ENCODE measurements at regions not wholly inside any gene's neighbourhood (a gene's known extent, or its start where the extent isn't known, plus 50 kb on each side); places are given as distances from the start of the nearest gene placed in this dataset.

- H3K4ac ChIP-seq (ENCODE audit: low read depth, low read length): no peak overlapping the region
- no peak overlapping the region for H3K56ac ChIP-seq (ENCODE audit: insufficient read length, low read depth, low read length)
- Mint-ChIP-seq H3K27ac (peak overlapping the region in 1 of 3 experiments; percentile 6; a peak in 1 of 7 replicates), H3K4me3 (no peak overlapping the region), H3K27me3 (ENCODE audit: low read depth) (peaks cover 11% of the 10 kb centered on the region), H3K36me3 (ENCODE audit: insufficient read depth in 1 of 3, low read depth in 3 of 3) (no peaks in the 10 kb centered on the region), H3K4me1 (no peaks in the 10 kb centered on the region), H3K9me3 (peaks cover 0 to 6% of the 10 kb centered on the region in 2 experiments; a peak in 2 of 5 replicates)
- no peaks in the 10 kb centered on the region for H3K27me3 ChIP-seq (ENCODE audit: insufficient read depth, low read length)
- no peak overlapping the region for H2BK15ac ChIP-seq (ENCODE audit: low read depth, low read length)
- no peaks in the 10 kb centered on the region for H3K4me1 ChIP-seq (ENCODE audit: insufficient read depth, low read length)
- H4K91ac ChIP-seq (ENCODE audit: insufficient read length, low read depth, low read length): no peak overlapping the region
- H3K9ac ChIP-seq (ENCODE audit: extremely low read depth, insufficient read length, low read length): no peak overlapping the region
- H3K14ac ChIP-seq (ENCODE audit: insufficient read depth, low read length): no peak overlapping the region
- no peak overlapping the region for H2AK5ac ChIP-seq (ENCODE audit: insufficient read length, low read length)
- H3K18ac ChIP-seq (ENCODE audit: insufficient read length, low read depth, low read length): no peak overlapping the region
- H3K27ac ChIP-seq (ENCODE audit: insufficient read length, low read depth, low read length): no peak overlapping the region
- no peak overlapping the region for H2AFZ ChIP-seq (ENCODE audit: low read length)
- H3T11ph ChIP-seq (ENCODE audit: low read length): no peak overlapping the region
- H2BK20ac ChIP-seq (ENCODE audit: low read depth, low read length, poor library complexity, severe bottlenecking): no peak overlapping the region
- H3K79me1 ChIP-seq (ENCODE audit: insufficient read depth, low read depth, low read length, poor library complexity, severe bottlenecking): no peaks in the 10 kb centered on the region
- no peak overlapping the region for H2BK120ac ChIP-seq (ENCODE audit: low read depth, low read length, poor library complexity, severe bottlenecking)
- no CpG with 5 or more reads among the region's 7 CpGs for WGBS (ENCODE audit: extremely low coverage, insufficient read length, low lambda C conversion rate)
- DNase-seq: no peak
- H3K23ac ChIP-seq (ENCODE audit: insufficient read length, low read depth, low read length): no peak overlapping the region
- no peak for TF ChIP-seq CTCF (conservative IDR thresholded peaks at IDR 0.05)
- no peak overlapping the region for H4K5ac ChIP-seq (ENCODE audit: insufficient read length, low read depth, low read length)
- no peak overlapping the region for H4K8ac ChIP-seq (replicated peaks; ENCODE audit: insufficient read length, low read depth, low read length)
- no peaks in the 10 kb centered on the region for H4K20me1 ChIP-seq (ENCODE audit: control insufficient read depth, insufficient read depth, insufficient read length)
- no peak overlapping the region for H3K4me2 ChIP-seq (ENCODE audit: insufficient read depth, insufficient read length, low read length)
- H2BK12ac ChIP-seq (ENCODE audit: insufficient read length, low read depth, low read length): no peak overlapping the region
- H2BK5ac ChIP-seq (ENCODE audit: insufficient read length, low read length): no peak overlapping the region
- H3K23me2 ChIP-seq (ENCODE audit: insufficient read length, low read depth, low read length, poor library complexity, severe bottlenecking): no peaks in the 10 kb centered on the region
- H3K9me3 ChIP-seq (ENCODE audit: control insufficient read depth, low read depth, low read length): no peaks in the 10 kb centered on the region
- no peaks in the 10 kb centered on the region for H3K79me2 ChIP-seq (ENCODE audit: insufficient read depth, low read length)
Measured at GRCh38 chr3:43796041-43796596, 105.4 kb downstream of the ABHD5 start.

Measured in H9 (cell line).